KMS-11 (cell line): ENCODE measurements at regions not wholly inside any gene's neighbourhood (a gene's known extent, or its start where the extent isn't known, plus 50 kb on each side); places are given as distances from the start of the nearest gene placed in this dataset.

Experiments used
- H2AFZ ChIP-seq: fragments of 200-600 bp; sonication (generic); 2 replicates; pipeline ENCODE4 v1.6.1; 2016; ENCODE audit warnings: antibody characterized with exemption, mixed run types, low read depth
- H3K27ac ChIP-seq: fragments of 200-600 bp; sonication (generic); 2 replicates; pipeline ENCODE4 v1.6.1; 2016; ENCODE audit warnings: mild to moderate bottlenecking, mixed run types
- H3K27me3 ChIP-seq: fragments of 200-600 bp; sonication (generic); 2 replicates; pipeline ENCODE4 v1.6.1; 2017; ENCODE audit warnings: mild to moderate bottlenecking, low read depth, mixed run types, moderate library complexity; ENCODE audit not compliant: insufficient read depth
- H3K36me3 ChIP-seq: fragments of 200-600 bp; sonication (generic); 2 replicates; pipeline ENCODE4 v1.6.1; 2017; ENCODE audit warnings: mild to moderate bottlenecking, mixed run types; ENCODE audit not compliant: insufficient read depth
- H3K4me1 ChIP-seq: fragments of 200-600 bp; sonication (generic); 2 replicates; pipeline ENCODE4 v1.6.1; 2016; ENCODE audit warnings: mild to moderate bottlenecking, low read depth, mixed run types; ENCODE audit not compliant: poor library complexity, severe bottlenecking
- H3K4me2 ChIP-seq: fragments of 200-600 bp; sonication (generic); 2 replicates; pipeline ENCODE4 v1.7.0; 2016; ENCODE audit warnings: mild to moderate bottlenecking, mixed run types
- H3K4me3 ChIP-seq: fragments of 200-600 bp; sonication (generic); IDR thresholded peaks from 2 replicates; pipeline ENCODE4 v1.6.1; 2017; ENCODE audit warnings: low read depth, low read length, mixed read lengths; ENCODE audit not compliant: insufficient read depth
- H3K79me2 ChIP-seq: fragments of 200-600 bp; sonication (generic); 2 replicates; pipeline ENCODE4 v1.6.1; 2016; ENCODE audit warnings: low read depth, mixed run types; ENCODE audit not compliant: insufficient read depth
- H3K9ac ChIP-seq: fragments of 200-600 bp; sonication (generic); 2 replicates; pipeline ENCODE4 v1.6.1; 2016; ENCODE audit warnings: mild to moderate bottlenecking, mixed run types
- H4K20me1 ChIP-seq: fragments of 200-600 bp; sonication (generic); 2 replicates; pipeline ENCODE4 v1.6.1; 2016; ENCODE audit warnings: mild to moderate bottlenecking, mixed run types; ENCODE audit not compliant: insufficient read depth
- TF ChIP-seq, protein P1 (sequence below): fragments of 200-600 bp; sonication (generic); conservative IDR thresholded peaks from 2 replicates; pipeline ENCODE4 v1.6.1; 2017; ENCODE audit warnings: low read depth, mild to moderate bottlenecking, antibody characterized with exemption, low read length, moderate library complexity, mixed read lengths

DNA sequence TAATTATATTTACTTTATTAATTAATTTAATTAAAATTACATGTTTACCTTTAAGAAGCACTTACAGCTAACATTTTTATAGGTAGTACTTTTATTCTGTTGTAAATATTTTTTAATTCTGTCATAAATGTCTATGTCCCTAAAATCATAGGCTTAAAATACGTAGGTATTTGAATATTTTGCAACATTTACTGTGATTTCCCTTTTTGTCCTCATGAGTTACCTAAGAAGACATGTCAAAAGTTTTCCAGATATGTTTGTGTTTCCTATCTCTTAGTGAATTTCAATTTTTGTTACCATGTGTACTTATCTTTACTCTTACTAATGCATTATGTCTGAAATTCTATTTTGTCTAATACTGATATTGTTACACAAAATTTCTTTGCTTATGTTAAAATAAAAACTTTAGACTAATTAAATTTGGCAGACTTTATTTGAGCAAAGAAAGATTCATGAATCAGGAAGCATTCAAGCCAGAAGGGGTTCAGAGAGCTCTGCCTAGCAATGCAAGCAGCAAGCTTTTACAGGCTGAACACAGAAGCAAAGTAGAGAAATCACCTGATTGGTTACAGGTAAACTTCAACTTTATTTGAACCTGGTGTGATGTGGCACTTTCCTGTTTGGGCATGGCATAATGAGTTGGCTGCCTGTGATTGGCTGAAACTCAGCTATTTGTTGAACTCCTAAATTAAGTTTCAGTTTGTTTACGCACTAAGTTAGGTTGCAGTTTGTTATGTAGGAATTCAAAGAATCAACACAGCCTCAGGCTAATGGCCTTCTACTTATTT, 123.2 kb upstream of the TMEM170B start:
- Histone ChIP-seq H3K4me1 (peaks cover 6% of the 10 kb centered on the region), H3K79me2 (no peaks in the 10 kb centered on the region), H3K27me3 (no peaks in the 10 kb centered on the region), H3K4me2 (no peak overlapping the region), H3K9ac (no peak overlapping the region), H2AFZ (no peak overlapping the region), H3K36me3 (no peaks in the 10 kb centered on the region), H4K20me1 (no peaks in the 10 kb centered on the region), H3K4me3 (no peak overlapping the region), H3K27ac (no peak overlapping the region)
- TF ChIP-seq, protein P1, sequence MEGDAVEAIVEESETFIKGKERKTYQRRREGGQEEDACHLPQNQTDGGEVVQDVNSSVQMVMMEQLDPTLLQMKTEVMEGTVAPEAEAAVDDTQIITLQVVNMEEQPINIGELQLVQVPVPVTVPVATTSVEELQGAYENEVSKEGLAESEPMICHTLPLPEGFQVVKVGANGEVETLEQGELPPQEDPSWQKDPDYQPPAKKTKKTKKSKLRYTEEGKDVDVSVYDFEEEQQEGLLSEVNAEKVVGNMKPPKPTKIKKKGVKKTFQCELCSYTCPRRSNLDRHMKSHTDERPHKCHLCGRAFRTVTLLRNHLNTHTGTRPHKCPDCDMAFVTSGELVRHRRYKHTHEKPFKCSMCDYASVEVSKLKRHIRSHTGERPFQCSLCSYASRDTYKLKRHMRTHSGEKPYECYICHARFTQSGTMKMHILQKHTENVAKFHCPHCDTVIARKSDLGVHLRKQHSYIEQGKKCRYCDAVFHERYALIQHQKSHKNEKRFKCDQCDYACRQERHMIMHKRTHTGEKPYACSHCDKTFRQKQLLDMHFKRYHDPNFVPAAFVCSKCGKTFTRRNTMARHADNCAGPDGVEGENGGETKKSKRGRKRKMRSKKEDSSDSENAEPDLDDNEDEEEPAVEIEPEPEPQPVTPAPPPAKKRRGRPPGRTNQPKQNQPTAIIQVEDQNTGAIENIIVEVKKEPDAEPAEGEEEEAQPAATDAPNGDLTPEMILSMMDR: no peak

DNA sequence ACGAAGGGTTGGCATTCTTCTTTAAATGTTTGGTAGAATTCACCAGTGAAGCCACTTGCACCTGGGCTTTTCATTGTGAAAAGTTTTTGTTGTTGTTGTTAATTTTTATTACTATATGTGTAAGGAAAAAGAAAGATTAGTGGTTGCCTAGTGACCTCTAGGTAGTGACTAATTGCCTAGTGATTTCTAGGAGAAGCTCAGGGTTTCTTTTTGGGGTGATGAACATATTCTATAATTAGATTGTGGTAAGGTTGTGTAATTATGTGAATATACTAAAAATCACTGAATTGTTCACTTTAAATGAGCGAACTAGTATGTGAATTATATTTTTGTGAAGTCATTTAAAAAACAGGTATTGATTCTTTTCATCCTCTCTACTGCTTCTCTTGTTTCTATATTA, 123.8 kb upstream of the TMEM170B start:
- H3K4me2 ChIP-seq: no peak overlapping the region
- H3K27me3 ChIP-seq: no peaks in the 10 kb centered on the region
- no peaks in the 10 kb centered on the region for H4K20me1 ChIP-seq
- no peaks in the 10 kb centered on the region for H3K79me2 ChIP-seq
- no peak overlapping the region for H3K4me3 ChIP-seq
- no peak overlapping the region for H3K27ac ChIP-seq
- no peak overlapping the region for H3K9ac ChIP-seq
- TF ChIP-seq, protein P1: no peak
- H3K36me3 ChIP-seq: no peaks in the 10 kb centered on the region
- H2AFZ ChIP-seq: no peak overlapping the region
- peaks cover 6% of the 10 kb centered on the region for H3K4me1 ChIP-seq

DNA sequence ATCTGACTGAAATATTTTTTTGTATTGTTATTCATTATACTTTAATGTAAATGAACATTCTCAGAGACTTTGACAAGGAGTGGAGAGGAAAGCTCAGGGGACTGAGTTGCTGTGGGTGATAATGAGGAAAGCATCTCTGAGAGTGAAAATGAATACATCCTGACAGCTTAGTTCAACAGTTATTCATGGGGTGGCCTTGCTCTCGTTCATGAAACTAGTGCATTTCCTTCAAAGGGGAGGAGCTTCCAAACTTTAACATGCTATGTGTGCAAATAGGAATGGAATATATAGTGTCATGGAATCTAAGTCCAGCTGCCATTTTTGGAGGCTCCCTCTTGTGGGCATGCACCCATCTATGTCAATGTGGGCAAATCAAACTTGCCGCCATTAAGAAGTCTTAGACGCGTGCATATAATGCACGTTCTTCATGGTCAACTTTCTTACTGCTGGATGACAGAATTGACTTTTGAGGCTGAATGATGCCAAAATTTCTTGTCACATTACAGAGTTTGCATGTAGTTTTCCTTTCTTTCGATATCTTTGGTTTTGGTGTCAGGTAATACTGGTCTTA, 124.3 kb upstream of the TMEM170B start:
- no peaks in the 10 kb centered on the region for H3K36me3 ChIP-seq
- H3K4me2 ChIP-seq: no peak overlapping the region
- no peaks in the 10 kb centered on the region for H3K79me2 ChIP-seq
- H3K4me3 ChIP-seq: no peak overlapping the region
- no peak overlapping the region for H3K9ac ChIP-seq
- TF ChIP-seq, protein P1: no peak
- H3K27me3 ChIP-seq: no peaks in the 10 kb centered on the region
- H2AFZ ChIP-seq: no peak overlapping the region
- H4K20me1 ChIP-seq: no peaks in the 10 kb centered on the region
- H3K27ac ChIP-seq: no peak overlapping the region
- peaks cover 6% of the 10 kb centered on the region for H3K4me1 ChIP-seq

DNA sequence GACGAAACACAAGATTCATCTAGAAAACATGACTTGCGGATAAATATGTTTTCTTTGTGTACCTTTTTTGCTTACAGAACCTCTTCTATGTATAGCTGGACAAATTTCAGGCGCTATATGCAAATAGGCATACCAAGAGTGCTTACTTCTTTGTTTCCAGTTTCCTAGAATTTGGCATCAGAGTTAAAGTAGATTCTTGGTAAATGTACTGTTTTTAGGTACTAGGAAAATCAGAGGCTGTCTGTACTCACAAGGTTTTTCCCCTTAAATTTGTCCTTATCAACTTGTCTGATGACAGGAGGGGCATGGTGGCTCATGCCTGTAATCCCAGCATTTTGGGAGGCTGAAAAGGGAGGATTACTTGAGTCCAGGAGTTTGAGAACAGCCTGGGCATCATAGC, 124.9 kb upstream of the TMEM170B start:
- no peaks in the 10 kb centered on the region for H4K20me1 ChIP-seq
- no peak overlapping the region for H3K9ac ChIP-seq
- no peak overlapping the region for H3K27ac ChIP-seq
- no peaks in the 10 kb centered on the region for H3K36me3 ChIP-seq
- H3K4me2 ChIP-seq: no peak overlapping the region
- TF ChIP-seq, protein P1: no peak
- H3K4me1 ChIP-seq: peaks cover 6% of the 10 kb centered on the region
- H3K4me3 ChIP-seq: no peak overlapping the region
- H2AFZ ChIP-seq: no peak overlapping the region
- H3K79me2 ChIP-seq: no peaks in the 10 kb centered on the region
- H3K27me3 ChIP-seq: no peaks in the 10 kb centered on the region
